ENCODE measurements at regions not wholly inside any gene's neighbourhood (a gene's known extent, or its start where the extent isn't known, plus 50 kb on each side); places are given as distances from the start of the nearest gene placed in this dataset.

DNA sequence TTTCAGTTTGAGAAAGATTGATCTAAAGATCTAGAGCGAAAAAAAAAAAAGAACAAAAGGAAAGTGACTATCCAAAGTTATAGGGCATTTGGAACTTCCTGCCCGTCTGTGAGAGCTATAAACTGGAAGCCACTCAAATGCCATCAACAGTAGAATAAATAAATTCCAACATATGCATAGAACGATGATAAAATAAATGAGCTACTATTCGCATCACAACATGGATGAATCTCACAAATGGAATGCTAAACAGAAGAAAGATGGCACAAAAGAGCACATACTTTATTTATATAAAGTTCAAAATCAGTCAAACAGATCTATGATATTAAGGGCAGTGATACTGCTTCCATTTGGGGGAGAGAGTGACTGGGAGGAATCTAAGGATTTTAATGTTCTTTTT is 128.8 kb downstream of the TTC32 start:
- TF ChIP-seq, protein P1, sequence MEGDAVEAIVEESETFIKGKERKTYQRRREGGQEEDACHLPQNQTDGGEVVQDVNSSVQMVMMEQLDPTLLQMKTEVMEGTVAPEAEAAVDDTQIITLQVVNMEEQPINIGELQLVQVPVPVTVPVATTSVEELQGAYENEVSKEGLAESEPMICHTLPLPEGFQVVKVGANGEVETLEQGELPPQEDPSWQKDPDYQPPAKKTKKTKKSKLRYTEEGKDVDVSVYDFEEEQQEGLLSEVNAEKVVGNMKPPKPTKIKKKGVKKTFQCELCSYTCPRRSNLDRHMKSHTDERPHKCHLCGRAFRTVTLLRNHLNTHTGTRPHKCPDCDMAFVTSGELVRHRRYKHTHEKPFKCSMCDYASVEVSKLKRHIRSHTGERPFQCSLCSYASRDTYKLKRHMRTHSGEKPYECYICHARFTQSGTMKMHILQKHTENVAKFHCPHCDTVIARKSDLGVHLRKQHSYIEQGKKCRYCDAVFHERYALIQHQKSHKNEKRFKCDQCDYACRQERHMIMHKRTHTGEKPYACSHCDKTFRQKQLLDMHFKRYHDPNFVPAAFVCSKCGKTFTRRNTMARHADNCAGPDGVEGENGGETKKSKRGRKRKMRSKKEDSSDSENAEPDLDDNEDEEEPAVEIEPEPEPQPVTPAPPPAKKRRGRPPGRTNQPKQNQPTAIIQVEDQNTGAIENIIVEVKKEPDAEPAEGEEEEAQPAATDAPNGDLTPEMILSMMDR (IDR thresholded peaks at IDR 0.05): no peak
- H3K36me3 Mint-ChIP-seq (ENCODE audit: low read depth): no peaks in the 10 kb centered on the region
- peaks cover 38% of the 10 kb centered on the region for H3K4me1 Mint-ChIP-seq (ENCODE audit: low read depth)
- DNase-seq: no peak
- no peaks in the 10 kb centered on the region for H3K9me3 Mint-ChIP-seq
- peaks cover 9% of the 10 kb centered on the region for H3K27me3 Mint-ChIP-seq (ENCODE audit: insufficient read depth)
- no peak overlapping the region for H3K4me3 Mint-ChIP-seq
- H3K27ac Mint-ChIP-seq: no peak overlapping the region

DNA sequence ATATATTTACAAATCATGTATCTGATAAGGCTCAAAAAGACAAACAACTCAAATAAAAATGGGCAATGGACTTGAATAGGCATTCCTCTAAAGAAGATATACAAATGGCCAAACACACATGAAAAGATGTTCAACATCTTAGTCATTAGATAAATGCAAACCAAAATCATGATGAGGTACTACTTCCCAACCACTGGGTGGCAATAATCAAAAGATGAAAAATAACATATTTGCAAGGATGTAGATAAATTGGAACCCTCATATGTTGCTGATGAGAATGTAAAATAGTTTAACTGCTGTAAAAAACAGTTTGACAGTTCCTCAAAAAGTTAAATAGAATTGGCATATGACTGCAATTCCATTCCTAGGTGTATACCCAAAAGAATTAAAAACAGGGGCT is 132.3 kb downstream of the TTC32 start:
- Mint-ChIP-seq H3K4me3 (no peak overlapping the region), H3K27me3 (ENCODE audit: insufficient read depth) (no peaks in the 10 kb centered on the region; the same call in 1 of the 2 replicates), H3K36me3 (ENCODE audit: low read depth) (no peaks in the 10 kb centered on the region), H3K4me1 (ENCODE audit: low read depth) (peaks cover 47% of the 10 kb centered on the region), H3K27ac (no peak overlapping the region), H3K9me3 (no peaks in the 10 kb centered on the region)
- DNase-seq: peak; percentile 29
- TF ChIP-seq, protein P1 (IDR thresholded peaks at IDR 0.05): peak; percentile 74

DNA sequence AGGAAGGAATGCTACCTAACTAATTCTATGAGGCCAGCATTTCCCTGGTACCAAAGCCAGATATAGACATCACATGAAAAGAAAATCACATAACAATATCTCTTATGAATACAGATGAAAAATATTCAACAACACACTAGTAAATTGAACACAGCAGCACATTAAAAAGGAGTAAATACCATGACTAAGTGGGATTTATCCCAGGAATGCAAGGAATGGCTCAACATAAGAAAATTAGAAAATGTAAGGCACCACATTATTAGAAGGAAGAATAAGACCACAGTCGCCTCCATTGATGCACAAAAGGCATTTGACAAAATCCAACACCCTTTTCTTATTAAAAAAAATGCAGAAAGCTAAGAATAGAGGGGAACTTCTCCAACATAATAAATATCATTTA is 133.9 kb downstream of the TTC32 start:
- H3K4me1 Mint-ChIP-seq (ENCODE audit: low read depth): peaks cover 34% of the 10 kb centered on the region
- no peaks in the 10 kb centered on the region; the same call in 1 of the 2 replicates for H3K27me3 Mint-ChIP-seq (ENCODE audit: insufficient read depth)
- H3K36me3 Mint-ChIP-seq (ENCODE audit: low read depth): no peaks in the 10 kb centered on the region
- no peak for DNase-seq
- H3K9me3 Mint-ChIP-seq: no peaks in the 10 kb centered on the region
- no peak overlapping the region for H3K27ac Mint-ChIP-seq
- no peak overlapping the region for H3K4me3 Mint-ChIP-seq
- TF ChIP-seq, protein P1 (IDR thresholded peaks at IDR 0.05): no peak

DNA sequence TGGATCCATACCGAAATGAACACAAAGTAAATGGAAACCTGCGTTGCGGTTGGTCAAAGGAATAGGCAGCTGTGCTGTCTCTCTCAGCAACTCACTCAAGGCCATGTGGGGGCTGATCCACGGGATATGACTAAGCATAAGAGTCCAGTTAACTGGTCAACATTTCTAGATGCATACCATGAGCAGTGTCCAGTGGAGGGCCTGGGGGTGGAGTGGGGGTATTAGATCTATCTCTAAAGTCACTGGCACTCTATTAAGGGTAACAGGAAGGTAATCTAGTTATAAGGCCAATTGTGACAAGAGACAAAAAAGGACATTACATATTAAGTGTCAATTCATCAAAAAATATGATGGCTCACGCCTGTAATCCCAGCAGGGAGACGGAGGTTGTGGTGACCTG is 136.8 kb downstream of the TTC32 start:
- no peak for DNase-seq
- H3K27me3 Mint-ChIP-seq (ENCODE audit: insufficient read depth): no peaks in the 10 kb centered on the region; the same call in 1 of the 2 replicates
- H3K4me3 Mint-ChIP-seq: no peak overlapping the region
- H3K9me3 Mint-ChIP-seq: no peaks in the 10 kb centered on the region
- no peak overlapping the region for H3K27ac Mint-ChIP-seq
- TF ChIP-seq, protein P1 (IDR thresholded peaks at IDR 0.05): no peak
- peaks cover 36% of the 10 kb centered on the region for H3K4me1 Mint-ChIP-seq (ENCODE audit: low read depth)
- no peaks in the 10 kb centered on the region for H3K36me3 Mint-ChIP-seq (ENCODE audit: low read depth)

DNA sequence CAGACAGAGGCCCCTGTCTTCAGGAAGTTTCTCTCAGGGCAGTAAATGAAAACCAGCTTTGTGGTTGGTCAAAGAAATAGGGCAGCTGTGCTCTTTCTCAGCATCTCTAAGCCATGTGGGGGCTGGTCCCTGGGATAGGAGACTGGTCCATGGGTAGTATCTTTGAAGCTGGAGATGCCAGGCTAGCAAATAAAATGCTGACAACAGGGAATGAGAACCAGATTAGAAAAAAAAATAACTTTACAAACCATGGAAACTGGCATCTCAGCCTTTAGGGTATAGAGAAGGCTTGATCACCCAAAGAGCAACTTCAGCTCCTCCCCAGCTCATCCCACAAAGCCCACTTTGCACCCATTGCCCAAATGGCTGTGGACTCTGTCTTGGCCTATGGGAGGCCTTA is 138.1 kb downstream of the TTC32 start:
- H3K4me1 Mint-ChIP-seq (ENCODE audit: low read depth): peaks cover 36% of the 10 kb centered on the region
- no peak overlapping the region for H3K4me3 Mint-ChIP-seq

More for the DNA sequence above, 138.1 kb downstream of the TTC32 start:
- no peak for DNase-seq
- Mint-ChIP-seq H3K27me3 (ENCODE audit: insufficient read depth) (no peaks in the 10 kb centered on the region; the same call in 1 of the 2 replicates), H3K36me3 (ENCODE audit: low read depth) (no peaks in the 10 kb centered on the region), H3K9me3 (no peaks in the 10 kb centered on the region), H3K27ac (no peak overlapping the region)
- TF ChIP-seq, protein P1 (IDR thresholded peaks at IDR 0.05): no peak
